ENCODE measurements at regions not wholly inside any gene's neighbourhood (a gene's known extent, or its start where the extent isn't known, plus 50 kb on each side); places are given as distances from the start of the nearest gene placed in this dataset.

GRCh38 chr15:52963865-52964264 is 173.7 kb upstream of the ONECUT1 start:
- no peak for TF ChIP-seq POLR2A (IDR thresholded peaks at IDR 0.05)
- TF ChIP-seq CTCF (IDR thresholded peaks at IDR 0.05) = no peak
